PC-3 (cell line): ENCODE measurements at regions not wholly inside any gene's neighbourhood (a gene's known extent, or its start where the extent isn't known, plus 50 kb on each side); places are given as distances from the start of the nearest gene placed in this dataset.
"Not testable (repeated sequence)": the region's sequence is repeated elsewhere in the genome, so short reads cannot be mapped to it uniquely, and the experiment has no call there.

ENCODE experiments used
- EZH2phosphoT487 ChIP-seq: fragments of 300-600 bp; sonication (generic); IDR thresholded peaks from 2 replicates; pipeline ENCODE4 v1.6.1; 2018; ENCODE audit warnings: mild to moderate bottlenecking, antibody characterized with exemption, low read length, borderline replicate concordance
- TF ChIP-seq, protein P1 (sequence below): fragments of 300-600 bp; sonication (generic); conservative IDR thresholded peaks from 2 replicates; pipeline ENCODE4 v1.5.1; 2017; ENCODE audit warnings: antibody characterized with exemption, low read depth, mild to moderate bottlenecking, low read length

DNA sequence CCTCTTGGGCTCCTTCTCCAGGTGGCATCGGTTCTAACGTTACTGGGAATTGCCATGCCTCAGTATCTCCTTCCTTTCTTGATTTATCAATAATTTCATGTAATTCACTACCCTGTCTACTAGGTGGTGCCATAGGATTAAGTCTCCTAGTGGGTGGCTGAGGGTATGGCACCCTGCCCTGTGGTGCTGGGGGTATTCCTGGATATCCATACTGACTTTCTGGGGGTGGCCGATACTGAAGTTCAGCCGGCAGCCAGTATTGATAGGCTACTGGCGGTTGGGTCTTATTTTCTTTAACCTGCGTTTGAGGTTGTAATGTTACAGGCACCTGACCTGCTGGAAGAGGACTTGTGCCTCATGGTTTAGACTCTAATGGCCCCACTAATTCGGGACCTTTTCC is 699.4 kb upstream of the CDH6 start:
- TF ChIP-seq, protein P1, sequence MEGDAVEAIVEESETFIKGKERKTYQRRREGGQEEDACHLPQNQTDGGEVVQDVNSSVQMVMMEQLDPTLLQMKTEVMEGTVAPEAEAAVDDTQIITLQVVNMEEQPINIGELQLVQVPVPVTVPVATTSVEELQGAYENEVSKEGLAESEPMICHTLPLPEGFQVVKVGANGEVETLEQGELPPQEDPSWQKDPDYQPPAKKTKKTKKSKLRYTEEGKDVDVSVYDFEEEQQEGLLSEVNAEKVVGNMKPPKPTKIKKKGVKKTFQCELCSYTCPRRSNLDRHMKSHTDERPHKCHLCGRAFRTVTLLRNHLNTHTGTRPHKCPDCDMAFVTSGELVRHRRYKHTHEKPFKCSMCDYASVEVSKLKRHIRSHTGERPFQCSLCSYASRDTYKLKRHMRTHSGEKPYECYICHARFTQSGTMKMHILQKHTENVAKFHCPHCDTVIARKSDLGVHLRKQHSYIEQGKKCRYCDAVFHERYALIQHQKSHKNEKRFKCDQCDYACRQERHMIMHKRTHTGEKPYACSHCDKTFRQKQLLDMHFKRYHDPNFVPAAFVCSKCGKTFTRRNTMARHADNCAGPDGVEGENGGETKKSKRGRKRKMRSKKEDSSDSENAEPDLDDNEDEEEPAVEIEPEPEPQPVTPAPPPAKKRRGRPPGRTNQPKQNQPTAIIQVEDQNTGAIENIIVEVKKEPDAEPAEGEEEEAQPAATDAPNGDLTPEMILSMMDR, result not testable (repeated sequence)
- not testable (repeated sequence) for TF ChIP-seq EZH2phosphoT487
